GM12878 (cell line): ENCODE measurements at regions not wholly inside any gene's neighbourhood (a gene's known extent, or its start where the extent isn't known, plus 50 kb on each side); places are given as distances from the start of the nearest gene placed in this dataset.

Experiments used
- ATAC-seq: fragments of 200-7000 bp; cut with Tn5 transposase; 3 replicates; pipeline ENCODE4 v1.9.1; 2020; ENCODE audit warnings: mild to moderate bottlenecking, moderate library complexity
- BruUV-seq: library from RNA; stranded (reverse); fragments of 400-500 nt; replicated peaks from 2 replicates; lab custom pipeline; 2021; lab: Mats Ljungman, UMichigan
- CTCF ChIA-PET: fragments of 300-600 bp; sonication (Branson Sonifier 250); formaldehyde crosslinking; extraction: SDS; loops from one replicate; lab custom pipeline; 2021; ENCODE audit warnings: inconsistent platforms; lab: Yijun Ruan, JAX
- POLR2A ChIA-PET: fragments of 350-600 bp; formaldehyde crosslinking; extraction: SDS; loops from one replicate; lab custom pipeline; 2021; ENCODE audit warnings: inconsistent platforms; lab: Charles Lee
- RAD21 ChIA-PET: fragments of 300-600 bp; sonication (Branson Sonifier 250); formaldehyde crosslinking; loops from one replicate; lab custom pipeline; 2023; ENCODE audit warnings: antibody characterized with exemption; ENCODE audit not compliant: unreplicated experiment; lab: Charles Lee
- SMC1A ChIA-PET: fragments of 300-600 bp; sonication (Branson Sonifier 250); formaldehyde crosslinking; loops from one replicate; lab custom pipeline; 2023; ENCODE audit not compliant: unreplicated experiment, uncharacterized antibody; lab: Charles Lee
- DNase-seq: peaks from one replicate; pipeline ENCODE4 v3.0.0-alpha.2; 2011; ENCODE audit warnings: low read depth, low spot score
- FAIRE-seq: peaks from 3 replicates; lab custom pipeline; 2011; peaks lifted over from hg19 to GRCh38; lab: Jason Lieb, UNC
- H2AFZ ChIP-seq: 2 replicates; pipeline ENCODE4 v1.6.0; 2011; ENCODE audit warnings: low read depth, low read length, control low read depth; ENCODE audit not compliant: control insufficient read depth
- H3K27ac ChIP-seq: 2 replicates; pipeline ENCODE4 v1.5.1; 2011; ENCODE audit warnings: control low read depth; ENCODE audit not compliant: control insufficient read depth, insufficient read depth
- H3K27me3 ChIP-seq, 2 experiments: replicated peaks in 1 of 2; 2 replicates each; pipeline versions ENCODE4 v1.6.0 to v1.6.1; 2011; ENCODE audit warnings: low read length in 1 of 2; ENCODE audit not compliant: control insufficient read depth in 2 of 2, insufficient read depth in 2 of 2
- H3K36me3 ChIP-seq, 2 experiments: 2 replicates each; pipeline ENCODE4 v1.5.1; 2011; ENCODE audit warnings: low read length in 1 of 2; ENCODE audit not compliant: control insufficient read depth in 2 of 2, insufficient read depth in 2 of 2
- H3K4me1 ChIP-seq: 2 replicates; pipeline ENCODE4 v1.6.1; 2011; ENCODE audit warnings: mild to moderate bottlenecking, low read length, moderate library complexity, mixed read lengths; ENCODE audit not compliant: control insufficient read depth, insufficient read depth
- H3K4me2 ChIP-seq: 2 replicates; pipeline ENCODE4 v1.6.0; 2011; ENCODE audit warnings: control low read depth; ENCODE audit not compliant: control insufficient read depth, insufficient read depth
- H3K4me3 ChIP-seq: fragments of 200-600 bp; sonication (generic); 2 replicates; pipeline ENCODE4 v1.5.1; 2016
- H3K79me2 ChIP-seq: 2 replicates; pipeline ENCODE4 v1.6.0; 2011; ENCODE audit warnings: low read length; ENCODE audit not compliant: control insufficient read depth, insufficient read depth
- H3K9ac ChIP-seq: 2 replicates; pipeline ENCODE4 v1.8.0; 2011; ENCODE audit warnings: low read length, control low read depth, mixed read lengths; ENCODE audit not compliant: control insufficient read depth, insufficient read depth
- H3K9me3 ChIP-seq: replicated peaks from 3 replicates; pipeline ENCODE4 v1.5.1; 2011; ENCODE audit warnings: mild to moderate bottlenecking, low read length; ENCODE audit not compliant: control insufficient read depth, insufficient read depth
- H4K20me1 ChIP-seq: 2 replicates; pipeline ENCODE4 v1.6.0; 2011; ENCODE audit not compliant: control insufficient read depth, insufficient read depth
- CBX3 ChIP-seq: fragments of 200-600 bp; sonication (generic); IDR thresholded peaks from 2 replicates; pipeline ENCODE4 v1.6.1; 2016; ENCODE audit warnings: low read depth, borderline replicate concordance
- CHD1 ChIP-seq: IDR thresholded peaks from 2 replicates; pipeline ENCODE4 v1.6.1; 2012; ENCODE audit warnings: low read depth, low read length, improper control_type of control experiment
- CHD4 ChIP-seq: fragments of 200-600 bp; sonication (generic); IDR thresholded peaks from 2 replicates; pipeline ENCODE4 v1.6.1; 2016; ENCODE audit warnings: mild to moderate bottlenecking
- HDGF ChIP-seq: fragments of 450-650 bp; IDR thresholded peaks from 2 replicates; pipeline ENCODE4 v1.6.1; 2016; ENCODE audit warnings: antibody characterized with exemption
- KDM1A ChIP-seq: fragments of 200-600 bp; sonication (generic); IDR thresholded peaks from 2 replicates; pipeline ENCODE4 v1.6.1; 2016; ENCODE audit warnings: borderline replicate concordance
- MEF2A ChIP-seq: IDR thresholded peaks from 2 replicates; pipeline ENCODE4 v1.6.1; 2011; ENCODE audit warnings: low read depth, mild to moderate bottlenecking, low read length, moderate library complexity; ENCODE audit not compliant: insufficient read depth
- MTA3 ChIP-seq: IDR thresholded peaks from 2 replicates; pipeline ENCODE4 v1.6.1; 2012; ENCODE audit warnings: low read length, inconsistent platforms, borderline replicate concordance
- NFYA ChIP-seq: IDR thresholded peaks from 2 replicates; pipeline ENCODE4 v1.6.1; 2011; ENCODE audit warnings: low read depth, mild to moderate bottlenecking, low read length, improper control_type of control experiment, borderline replicate concordance
- PML ChIP-seq: IDR thresholded peaks from 2 replicates; pipeline ENCODE4 v1.6.1; 2012; ENCODE audit warnings: low read length, inconsistent platforms
- POLR2AphosphoS2 ChIP-seq: IDR thresholded peaks from 2 replicates; pipeline ENCODE4 v1.6.1; 2011; ENCODE audit warnings: low read depth, mild to moderate bottlenecking, low read length, improper control_type of control experiment, moderate library complexity
- RAD21 ChIP-seq: IDR thresholded peaks from 2 replicates; pipeline ENCODE4 v1.6.1; 2011; ENCODE audit warnings: mild to moderate bottlenecking, low read depth, low read length, moderate library complexity; ENCODE audit not compliant: insufficient read depth
- RB1 ChIP-seq: fragments of 450-650 bp; formaldehyde crosslinking; IDR thresholded peaks from 2 replicates; pipeline ENCODE4 v1.6.1; 2017; ENCODE audit warnings: mild to moderate bottlenecking, borderline replicate concordance
- SMC3 ChIP-seq: IDR thresholded peaks from 2 replicates; pipeline ENCODE4 v1.6.1; 2011; ENCODE audit warnings: low read length, improper control_type of control experiment, borderline replicate concordance
- STAT3 ChIP-seq: IDR thresholded peaks from 2 replicates; pipeline ENCODE4 v1.6.1; 2011; ENCODE audit warnings: low read depth, low read length, improper control_type of control experiment
- TCF3 ChIP-seq: IDR thresholded peaks from 2 replicates; pipeline ENCODE4 v1.6.1; 2012; ENCODE audit warnings: low read depth, mild to moderate bottlenecking, low read length, borderline replicate concordance; ENCODE audit not compliant: insufficient read depth
- ZBED1 ChIP-seq: IDR thresholded peaks from 2 replicates; pipeline ENCODE4 v1.6.1; 2016; ENCODE audit warnings: borderline replicate concordance
- ZNF207 ChIP-seq: fragments of 450-650 bp; IDR thresholded peaks from 2 replicates; pipeline ENCODE4 v1.6.1; 2014; ENCODE audit warnings: antibody characterized with exemption, mild to moderate bottlenecking, borderline replicate concordance
- ZSCAN29 ChIP-seq: fragments of 450-650 bp; IDR thresholded peaks from 2 replicates; pipeline ENCODE4 v1.6.1; 2017; ENCODE audit warnings: mild to moderate bottlenecking, moderate library complexity
- WGBS: methylation state at CpG from one replicate; pipeline ENCODE4 v1.1.6; 2016; ENCODE audit warnings: low lambda C conversion rate; ENCODE audit not compliant: insufficient replicate concordance, insufficient coverage; ENCODE audit errors: missing lambda C conversion rate; 5-methylcytosine and 5-hydroxymethylcytosine counted together
- in situ Hi-C: fragments of 300-500 bp; cut with MboI; formaldehyde crosslinking; loops from 9 replicates; pipeline ENCODE4 v1.14.3; 2018; ENCODE audit warnings: mixed read lengths
- intact Hi-C: fragments of 100-400 bp; cut with micrococcal nuclease; formaldehyde crosslinking; loops from one replicate; pipeline ENCODE4 v1.14.2; 2022; ENCODE audit not compliant: unreplicated experiment
- TF ChIP-seq, protein P1 (sequence below): fragments of 150-350 bp; IDR thresholded peaks from 2 replicates; pipeline ENCODE4 v1.6.1; 2016; ENCODE audit warnings: low read depth, low read length
- TF ChIP-seq, protein P2 (sequence below): fragments of 450-650 bp; IDR thresholded peaks from 2 replicates; pipeline ENCODE4 v1.6.1; 2017; ENCODE audit warnings: borderline replicate concordance
- TF ChIP-seq, protein P3 (sequence below): IDR thresholded peaks from 2 replicates; pipeline ENCODE4 v1.6.1; 2011; ENCODE audit warnings: borderline replicate concordance, low read depth, mild to moderate bottlenecking, moderate library complexity, low read length; ENCODE audit not compliant: insufficient read depth, poor library complexity, severe bottlenecking

DNA sequence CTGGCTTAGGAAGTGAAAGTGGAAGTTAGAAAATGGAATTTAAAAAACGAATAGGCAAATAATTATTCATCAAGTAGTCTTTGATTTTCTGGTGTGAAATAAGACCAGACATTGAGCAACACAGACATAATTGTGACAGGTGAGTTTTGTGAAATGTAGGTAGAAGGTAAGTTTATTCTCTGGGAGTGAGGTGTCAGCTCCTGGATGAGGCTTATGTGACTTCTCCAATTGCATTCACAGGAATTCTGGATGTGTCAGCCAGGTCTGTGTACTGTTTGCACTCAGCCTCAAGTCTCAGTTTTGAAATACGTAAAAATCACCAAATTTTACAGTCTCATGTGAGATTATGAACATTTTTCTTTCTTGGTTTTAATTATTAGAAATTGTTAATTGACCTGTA is 537.6 kb downstream of the CETN3 start (continued):
- TF ChIP-seq, protein P1, sequence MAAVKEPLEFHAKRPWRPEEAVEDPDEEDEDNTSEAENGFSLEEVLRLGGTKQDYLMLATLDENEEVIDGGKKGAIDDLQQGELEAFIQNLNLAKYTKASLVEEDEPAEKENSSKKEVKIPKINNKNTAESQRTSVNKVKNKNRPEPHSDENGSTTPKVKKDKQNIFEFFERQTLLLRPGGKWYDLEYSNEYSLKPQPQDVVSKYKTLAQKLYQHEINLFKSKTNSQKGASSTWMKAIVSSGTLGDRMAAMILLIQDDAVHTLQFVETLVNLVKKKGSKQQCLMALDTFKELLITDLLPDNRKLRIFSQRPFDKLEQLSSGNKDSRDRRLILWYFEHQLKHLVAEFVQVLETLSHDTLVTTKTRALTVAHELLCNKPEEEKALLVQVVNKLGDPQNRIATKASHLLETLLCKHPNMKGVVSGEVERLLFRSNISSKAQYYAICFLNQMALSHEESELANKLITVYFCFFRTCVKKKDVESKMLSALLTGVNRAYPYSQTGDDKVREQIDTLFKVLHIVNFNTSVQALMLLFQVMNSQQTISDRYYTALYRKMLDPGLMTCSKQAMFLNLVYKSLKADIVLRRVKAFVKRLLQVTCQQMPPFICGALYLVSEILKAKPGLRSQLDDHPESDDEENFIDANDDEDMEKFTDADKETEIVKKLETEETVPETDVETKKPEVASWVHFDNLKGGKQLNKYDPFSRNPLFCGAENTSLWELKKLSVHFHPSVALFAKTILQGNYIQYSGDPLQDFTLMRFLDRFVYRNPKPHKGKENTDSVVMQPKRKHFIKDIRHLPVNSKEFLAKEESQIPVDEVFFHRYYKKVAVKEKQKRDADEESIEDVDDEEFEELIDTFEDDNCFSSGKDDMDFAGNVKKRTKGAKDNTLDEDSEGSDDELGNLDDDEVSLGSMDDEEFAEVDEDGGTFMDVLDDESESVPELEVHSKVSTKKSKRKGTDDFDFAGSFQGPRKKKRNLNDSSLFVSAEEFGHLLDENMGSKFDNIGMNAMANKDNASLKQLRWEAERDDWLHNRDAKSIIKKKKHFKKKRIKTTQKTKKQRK: no peak
- TF ChIP-seq SMC3: no peak
- TF ChIP-seq, protein P2, sequence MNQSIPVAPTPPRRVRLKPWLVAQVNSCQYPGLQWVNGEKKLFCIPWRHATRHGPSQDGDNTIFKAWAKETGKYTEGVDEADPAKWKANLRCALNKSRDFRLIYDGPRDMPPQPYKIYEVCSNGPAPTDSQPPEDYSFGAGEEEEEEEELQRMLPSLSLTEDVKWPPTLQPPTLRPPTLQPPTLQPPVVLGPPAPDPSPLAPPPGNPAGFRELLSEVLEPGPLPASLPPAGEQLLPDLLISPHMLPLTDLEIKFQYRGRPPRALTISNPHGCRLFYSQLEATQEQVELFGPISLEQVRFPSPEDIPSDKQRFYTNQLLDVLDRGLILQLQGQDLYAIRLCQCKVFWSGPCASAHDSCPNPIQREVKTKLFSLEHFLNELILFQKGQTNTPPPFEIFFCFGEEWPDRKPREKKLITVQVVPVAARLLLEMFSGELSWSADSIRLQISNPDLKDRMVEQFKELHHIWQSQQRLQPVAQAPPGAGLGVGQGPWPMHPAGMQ: no peak
- no peak for TF ChIP-seq ZBED1
- TF ChIP-seq POLR2AphosphoS2: no peak
- no peak for TF ChIP-seq CHD4

DNA sequence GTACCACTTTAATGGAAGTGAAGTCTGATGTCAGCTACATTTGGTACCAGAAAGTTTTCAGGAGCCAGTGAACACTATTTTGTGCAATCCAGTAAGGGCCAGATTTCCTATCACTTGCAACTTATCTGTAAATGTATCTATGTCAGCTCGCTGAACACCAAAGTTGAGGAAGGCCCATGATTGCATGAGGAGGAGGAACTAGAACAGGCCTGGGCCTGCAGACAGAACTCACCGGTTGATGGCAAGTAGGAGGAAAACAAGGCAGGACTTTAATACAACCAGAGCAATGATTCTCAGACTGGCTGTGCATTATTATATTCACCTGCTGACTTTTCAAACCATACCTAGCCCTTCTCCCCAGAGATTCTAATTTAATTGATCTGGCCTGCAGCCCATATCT is 540.2 kb downstream of the CETN3 start:
- ChIA-PET SMC1A (no interaction called here), POLR2A (no interaction called here), CTCF (interaction anchor here (1.2 kb wide), 1 partner anchor 396 kb away, joined by 3 read pairs; no protein-coding TSS in a partner anchor), RAD21 (no interaction called here)
- no peak overlapping the region for H3K27ac ChIP-seq
- H3K4me1 ChIP-seq: no peaks in the 10 kb centered on the region; the same call in 1 of the 2 replicates
- H3K4me2 ChIP-seq: no peak overlapping the region
- no peaks in the 10 kb centered on the region for H3K79me2 ChIP-seq
- H2AFZ ChIP-seq: no peak overlapping the region
- 97% methylated on average over 2 of the region's 2 CpGs for WGBS
- BruUV-seq: no TSS peak
- ATAC-seq (no peak), DNase-seq (no peak), FAIRE-seq (no peak)
- no peaks in the 10 kb centered on the region for H3K9me3 ChIP-seq
- no peaks in the 10 kb centered on the region for H4K20me1 ChIP-seq
- no peak overlapping the region for H3K9ac ChIP-seq
- no peaks in the 10 kb centered on the region for H3K27me3 ChIP-seq
- no peak overlapping the region for H3K4me3 ChIP-seq
- in situ Hi-C loops (no loop called here), intact Hi-C loops (no loop called here)
- H3K36me3 ChIP-seq: no peaks in the 10 kb centered on the region
- no peak for TF ChIP-seq NFYA
- no peak for TF ChIP-seq PML
- TF ChIP-seq MEF2A: no peak
- TF ChIP-seq TCF3: no peak
- TF ChIP-seq, protein P3, sequence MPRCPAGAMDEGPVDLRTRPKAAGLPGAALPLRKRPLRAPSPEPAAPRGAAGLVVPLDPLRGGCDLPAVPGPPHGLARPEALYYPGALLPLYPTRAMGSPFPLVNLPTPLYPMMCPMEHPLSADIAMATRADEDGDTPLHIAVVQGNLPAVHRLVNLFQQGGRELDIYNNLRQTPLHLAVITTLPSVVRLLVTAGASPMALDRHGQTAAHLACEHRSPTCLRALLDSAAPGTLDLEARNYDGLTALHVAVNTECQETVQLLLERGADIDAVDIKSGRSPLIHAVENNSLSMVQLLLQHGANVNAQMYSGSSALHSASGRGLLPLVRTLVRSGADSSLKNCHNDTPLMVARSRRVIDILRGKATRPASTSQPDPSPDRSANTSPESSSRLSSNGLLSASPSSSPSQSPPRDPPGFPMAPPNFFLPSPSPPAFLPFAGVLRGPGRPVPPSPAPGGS: no peak
- no peak for TF ChIP-seq CHD1
- TF ChIP-seq RB1: no peak
- no peak for TF ChIP-seq HDGF
- no peak for TF ChIP-seq RAD21
- TF ChIP-seq POLR2AphosphoS2: no peak
- no peak for TF ChIP-seq ZNF207
- TF ChIP-seq KDM1A: no peak
- no peak for TF ChIP-seq STAT3
- TF ChIP-seq ZSCAN29: no peak
- TF ChIP-seq CBX3: no peak
- TF ChIP-seq MTA3: no peak
